DOHH2 (cell line): ENCODE measurements at regions not wholly inside any gene's neighbourhood (a gene's known extent, or its start where the extent isn't known, plus 50 kb on each side); places are given as distances from the start of the nearest gene placed in this dataset.

Experiments used
- EZH2phosphoT487 ChIP-seq: fragments of 200-600 bp; sonication (generic); IDR thresholded peaks from 2 replicates; pipeline ENCODE4 v1.6.1; 2017; ENCODE audit warnings: borderline replicate concordance, mild to moderate bottlenecking, antibody characterized with exemption, low read length, moderate library complexity, mixed read lengths
- TF ChIP-seq, protein P1 (sequence below): fragments of 200-600 bp; sonication (generic); IDR thresholded peaks from one replicate; pipeline ENCODE4 v1.5.1; 2014; ENCODE audit warnings: antibody characterized with exemption, mild to moderate bottlenecking, low read depth, low read length; ENCODE audit not compliant: poor library complexity, severe bottlenecking

DNA sequence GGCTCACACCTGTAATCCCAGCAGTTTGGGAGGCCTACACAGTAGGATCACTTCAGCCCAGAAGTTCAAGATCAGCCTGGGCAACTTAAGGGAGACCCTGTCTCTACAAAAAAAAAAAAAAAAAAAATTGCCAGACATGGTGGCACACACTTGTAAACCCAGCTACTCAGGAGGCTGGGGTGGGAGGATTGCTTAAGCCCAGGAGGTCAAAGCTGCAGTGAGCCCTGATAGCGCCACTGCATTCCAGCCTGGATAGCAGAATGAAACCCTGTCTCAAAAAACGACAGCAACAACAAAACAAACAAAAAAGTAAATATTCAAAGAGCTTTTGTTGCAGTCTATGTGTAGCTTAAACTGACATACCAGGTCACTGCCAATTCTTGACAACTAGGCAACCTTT lies 63.1 kb upstream of the TANK start:
- TF ChIP-seq EZH2phosphoT487, result no peak
- TF ChIP-seq, protein P1, sequence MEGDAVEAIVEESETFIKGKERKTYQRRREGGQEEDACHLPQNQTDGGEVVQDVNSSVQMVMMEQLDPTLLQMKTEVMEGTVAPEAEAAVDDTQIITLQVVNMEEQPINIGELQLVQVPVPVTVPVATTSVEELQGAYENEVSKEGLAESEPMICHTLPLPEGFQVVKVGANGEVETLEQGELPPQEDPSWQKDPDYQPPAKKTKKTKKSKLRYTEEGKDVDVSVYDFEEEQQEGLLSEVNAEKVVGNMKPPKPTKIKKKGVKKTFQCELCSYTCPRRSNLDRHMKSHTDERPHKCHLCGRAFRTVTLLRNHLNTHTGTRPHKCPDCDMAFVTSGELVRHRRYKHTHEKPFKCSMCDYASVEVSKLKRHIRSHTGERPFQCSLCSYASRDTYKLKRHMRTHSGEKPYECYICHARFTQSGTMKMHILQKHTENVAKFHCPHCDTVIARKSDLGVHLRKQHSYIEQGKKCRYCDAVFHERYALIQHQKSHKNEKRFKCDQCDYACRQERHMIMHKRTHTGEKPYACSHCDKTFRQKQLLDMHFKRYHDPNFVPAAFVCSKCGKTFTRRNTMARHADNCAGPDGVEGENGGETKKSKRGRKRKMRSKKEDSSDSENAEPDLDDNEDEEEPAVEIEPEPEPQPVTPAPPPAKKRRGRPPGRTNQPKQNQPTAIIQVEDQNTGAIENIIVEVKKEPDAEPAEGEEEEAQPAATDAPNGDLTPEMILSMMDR, result no peak
